GM10266 (cell line): ENCODE measurements at regions not wholly inside any gene's neighbourhood (a gene's known extent, or its start where the extent isn't known, plus 50 kb on each side); places are given as distances from the start of the nearest gene placed in this dataset.

Experiments
- DNase-seq: peaks from one replicate; pipeline ENCODE4 v3.0.0; 2012; ENCODE audit errors: extremely low spot score
- CTCF ChIP-seq: IDR thresholded peaks from 2 replicates; pipeline ENCODE4 v1.5.1; 2012; ENCODE audit warnings: mild to moderate bottlenecking, low read depth; ENCODE audit not compliant: control insufficient read depth, insufficient read depth; ENCODE audit errors: missing control alignments

DNA sequence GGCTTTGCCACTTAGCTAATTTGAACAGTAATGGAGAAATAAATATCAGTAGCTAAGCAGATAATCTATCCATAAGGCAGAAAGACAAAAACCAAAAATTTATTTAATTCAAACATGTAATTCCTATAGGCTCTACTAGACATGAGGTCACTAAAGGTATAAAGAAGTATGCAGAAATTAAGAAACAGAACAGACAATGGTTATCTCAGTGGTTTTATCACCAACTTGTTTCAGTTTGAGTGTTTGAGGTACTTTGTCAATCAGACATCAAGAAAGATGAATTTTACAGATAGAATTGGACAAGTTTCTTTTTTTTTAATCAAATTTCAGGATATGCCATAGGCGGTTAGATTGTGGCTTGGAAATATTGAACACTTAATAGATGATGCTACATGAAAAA lies 67.4 kb upstream of the ZEB2 start:
- no peak for TF ChIP-seq CTCF
- DNase-seq: no peak

DNA sequence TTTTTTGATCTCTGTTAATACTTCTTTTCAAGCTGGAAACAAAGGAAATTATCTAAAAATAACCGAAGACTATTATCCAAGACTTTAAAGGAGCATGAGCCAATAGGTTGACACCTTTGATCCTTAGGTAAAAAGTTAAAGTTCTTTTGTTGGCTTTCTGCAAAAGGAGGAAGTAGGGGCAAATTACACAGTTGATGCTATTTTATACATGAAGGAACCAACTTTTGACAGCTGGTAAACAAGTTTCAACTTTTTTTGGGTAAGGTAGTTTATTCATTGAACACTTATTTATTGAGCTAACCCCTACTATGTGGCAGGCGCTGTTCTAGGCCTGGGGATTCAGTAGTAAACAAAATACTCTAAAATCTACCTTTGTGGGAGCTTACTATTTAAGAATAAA lies 66.6 kb upstream of the ZEB2 start:
- no peak for TF ChIP-seq CTCF
- no peak for DNase-seq

GRCh38 chr2:144583741-144584453 lies 64.0 kb upstream of the ZEB2 start:
- no peak for DNase-seq
- TF ChIP-seq CTCF: no peak

DNA sequence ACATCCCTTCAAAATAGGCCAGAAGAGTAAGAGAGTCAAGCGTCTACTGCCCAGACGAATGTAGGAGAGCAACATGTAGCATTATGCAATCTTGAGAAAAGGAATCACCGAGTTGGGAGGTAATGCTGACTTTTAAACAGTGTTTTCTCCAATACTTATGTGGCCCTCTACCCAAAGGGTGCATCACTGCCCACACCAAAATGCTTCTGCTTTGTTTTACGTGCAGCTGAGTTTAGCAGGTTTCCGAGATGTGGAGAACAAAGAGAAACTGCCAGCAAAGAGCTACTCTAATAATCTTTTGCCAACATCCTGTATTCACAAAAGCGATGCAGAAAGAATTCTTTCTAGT lies 63.4 kb upstream of the ZEB2 start:
- no peak for TF ChIP-seq CTCF
- DNase-seq: no peak

DNA sequence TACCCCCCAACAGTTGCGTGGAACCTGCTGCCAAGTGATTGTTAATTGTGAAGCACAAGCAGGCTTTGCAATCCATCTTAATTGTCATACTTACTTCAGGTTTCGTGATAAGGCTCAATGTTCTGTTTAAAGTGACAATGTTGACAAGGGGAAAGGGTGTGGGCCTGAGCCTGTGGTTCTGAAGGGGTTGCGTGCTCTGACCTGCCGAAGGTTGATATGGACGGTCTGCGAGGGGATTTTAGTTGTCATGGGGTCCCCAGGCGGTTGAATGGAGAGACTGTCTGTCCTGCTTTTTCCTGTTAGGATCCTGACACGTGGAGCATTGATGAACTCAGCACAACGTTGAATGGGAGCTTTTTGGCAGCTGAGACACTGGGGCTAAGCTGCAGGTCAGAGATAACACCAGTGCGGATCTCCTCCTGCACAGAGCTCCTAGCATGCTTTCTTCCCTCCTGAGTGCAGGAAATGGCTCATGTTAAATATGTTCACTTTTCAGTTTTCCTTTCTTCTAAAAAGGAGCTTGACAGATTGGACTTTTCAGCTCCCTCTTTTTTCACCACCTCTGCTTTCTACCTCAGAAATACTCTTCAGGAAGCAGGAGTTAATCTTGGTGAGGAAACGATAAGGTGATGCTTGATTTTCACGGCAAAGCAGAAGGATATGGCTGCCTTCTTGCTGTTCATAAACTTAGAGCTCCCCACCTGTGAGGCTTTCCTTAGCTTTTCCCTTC lies 62.9 kb upstream of the ZEB2 start:
- no peak for DNase-seq
- TF ChIP-seq CTCF: no peak

DNA sequence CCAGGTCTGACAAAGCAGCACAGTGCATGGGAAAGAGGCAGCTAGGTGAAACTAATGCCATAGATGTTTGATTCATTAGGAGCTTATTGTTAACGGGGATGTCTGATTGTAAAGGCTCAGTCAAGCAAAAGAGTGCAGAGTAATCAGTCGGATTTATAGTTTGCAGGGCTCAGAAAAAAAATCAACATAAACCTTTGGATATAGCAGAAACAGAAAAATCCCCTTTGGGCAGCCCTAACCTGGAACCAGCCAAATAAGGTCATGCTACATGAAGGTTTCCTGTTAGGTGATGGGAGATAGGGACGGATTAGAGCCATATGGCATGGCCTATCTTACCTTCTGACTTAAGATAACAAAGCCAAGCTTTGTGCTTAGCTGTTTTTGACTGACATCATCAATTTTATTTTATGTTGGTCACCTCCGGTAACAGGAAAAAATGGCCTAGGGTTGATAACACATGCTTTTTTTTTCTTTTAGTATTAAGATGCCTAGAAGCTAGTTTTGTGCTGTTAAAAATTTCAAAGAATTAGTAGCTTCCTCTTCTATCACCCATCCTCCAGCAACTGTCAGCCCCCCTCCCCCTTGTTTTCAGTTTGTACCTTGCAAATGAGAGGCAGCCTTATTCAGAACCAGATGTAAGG lies 60.7 kb upstream of the ZEB2 start:
- TF ChIP-seq CTCF: no peak
- DNase-seq: no peak

DNA sequence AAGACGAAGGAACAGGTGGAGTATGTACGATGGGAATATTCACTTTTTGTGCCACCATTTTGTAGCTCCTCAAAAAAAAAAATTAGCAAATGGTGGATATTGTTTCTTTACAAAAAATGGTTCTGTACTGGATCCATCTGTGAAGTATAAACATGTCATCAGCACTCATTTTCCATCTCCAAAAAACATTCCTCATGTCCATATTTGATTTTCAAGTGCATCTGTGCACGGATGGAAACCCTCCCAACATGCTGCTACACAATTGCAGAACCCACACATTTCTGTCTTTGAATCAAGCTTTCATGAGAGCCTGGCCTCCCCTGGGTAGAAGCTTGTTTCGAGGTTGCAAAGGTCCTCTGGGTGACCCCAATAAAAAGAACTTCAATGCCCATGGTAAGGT lies 59.6 kb upstream of the ZEB2 start:
- TF ChIP-seq CTCF: no peak
- no peak for DNase-seq
